Hepatic stellate cell (primary cell): ENCODE measurements at regions not wholly inside any gene's neighbourhood (a gene's known extent, or its start where the extent isn't known, plus 50 kb on each side); places are given as distances from the start of the nearest gene placed in this dataset.
A peak's percentile ranks its signal among the peaks of the same experiment; 100 is the strongest.
"Not testable (repeated sequence)": the region's sequence is repeated elsewhere in the genome, so short reads cannot be mapped to it uniquely, and the experiment has no call there.

Source experiments
- DNase-seq: peaks from one replicate; pipeline ENCODE4 v3.0.0; 2011; ENCODE audit warnings: low spot score

DNA sequence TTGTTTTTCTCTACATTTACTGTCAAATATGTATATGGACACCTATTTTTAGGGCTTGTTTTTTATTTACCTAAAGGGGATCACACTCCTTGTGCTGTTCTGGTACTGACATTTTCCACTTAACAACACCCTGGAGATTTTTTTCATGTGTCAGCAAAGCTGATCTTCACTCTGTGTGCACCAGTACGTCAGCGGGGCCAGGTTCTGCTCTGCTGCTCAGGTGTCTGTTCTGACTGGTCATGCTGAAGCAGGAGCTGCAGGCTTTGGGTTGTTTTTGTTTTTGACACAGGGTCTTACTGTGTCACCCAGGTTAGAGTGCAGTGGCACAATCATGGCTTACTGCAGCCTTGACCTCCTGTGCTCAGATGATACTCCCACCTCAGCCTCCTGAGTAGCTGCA, 81.9 kb upstream of the CCND2 start:
- no peak for DNase-seq

- DNase-seq: no peak
These were observed 82.4 kb upstream of the CCND2 start for GRCh38 chr12:4191149-4191548.

- no peak for DNase-seq
These were observed 83.0 kb upstream of the CCND2 start for GRCh38 chr12:4190366-4191063.

DNA sequence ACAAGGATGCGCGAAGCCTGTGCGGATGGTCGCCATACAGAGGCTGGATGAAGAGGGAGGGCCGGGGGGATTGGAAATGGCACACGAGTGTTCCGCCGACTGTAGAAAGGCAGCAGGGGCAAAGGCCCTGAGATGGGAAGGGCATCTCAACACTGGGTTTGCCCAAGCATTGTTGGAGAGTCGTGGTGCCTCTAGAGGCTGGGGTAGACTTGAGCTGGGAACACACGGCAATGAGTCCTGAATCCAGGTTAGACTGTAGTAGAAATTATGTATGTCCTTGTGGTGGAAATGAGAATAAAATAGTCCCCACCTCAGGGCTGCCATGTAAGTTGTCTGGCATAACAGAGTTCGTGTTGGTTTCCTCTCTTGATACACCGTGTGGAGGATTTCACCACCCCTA, 83.8 kb upstream of the CCND2 start:
- DNase-seq: no peak

DNA sequence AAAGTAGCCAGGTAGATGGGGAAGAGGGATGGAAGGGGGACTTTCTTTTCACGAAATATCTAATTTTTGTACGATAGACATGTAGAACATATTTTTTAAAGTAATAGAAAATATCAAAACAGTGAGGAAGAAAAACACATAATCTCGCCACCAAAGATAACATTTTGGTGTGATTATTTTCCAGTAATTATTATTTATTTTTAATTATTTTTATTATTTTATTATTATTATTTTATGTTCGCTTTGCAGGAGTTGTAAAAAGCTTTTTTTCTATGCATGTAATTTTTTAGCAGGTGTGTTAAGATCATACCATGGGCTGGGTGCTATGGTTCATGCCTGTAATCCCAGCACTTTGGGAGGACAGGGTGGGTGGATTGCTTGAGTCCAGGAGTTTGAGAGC, 85.6 kb upstream of the CCND2 start:
- no peak for DNase-seq

- DNase-seq: not testable (repeated sequence)
These were observed 86.2 kb upstream of the CCND2 start for GRCh38 chr12:4187315-4187714.

DNA sequence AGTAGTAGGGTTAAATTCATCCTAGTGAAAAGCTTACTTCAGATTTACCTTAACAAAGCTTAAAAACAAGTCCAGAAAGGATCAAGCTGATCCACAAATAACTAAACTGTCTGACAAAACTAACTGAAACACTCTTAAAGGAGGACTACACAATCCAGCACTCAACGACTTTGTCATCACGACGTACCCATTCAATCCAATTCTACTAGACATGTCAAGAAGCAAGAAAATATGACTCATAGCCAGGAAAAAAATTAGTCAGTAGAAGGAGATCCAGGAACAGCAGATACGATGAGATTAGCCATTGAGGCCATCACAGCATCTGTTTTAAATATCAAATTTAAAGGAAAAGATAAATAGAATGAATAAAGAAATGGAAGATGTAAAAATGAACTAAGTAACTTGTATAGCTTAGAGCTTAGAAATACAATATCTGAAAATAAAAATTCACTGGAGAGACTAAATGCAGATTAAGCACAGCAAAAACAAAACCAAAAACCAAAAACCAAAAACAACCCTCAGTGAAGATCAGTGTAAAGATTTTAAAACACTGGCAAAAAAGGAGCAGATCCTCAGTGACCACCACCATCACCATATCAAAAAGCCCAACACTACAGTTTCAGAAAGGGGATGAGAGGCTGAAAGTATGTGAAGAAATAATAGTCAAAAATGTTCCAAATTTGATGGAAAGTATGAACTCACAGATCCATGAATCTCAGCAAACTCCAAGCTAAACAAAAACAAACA, 95.0 kb upstream of the CCND2 start:
- no peak for DNase-seq

DNA sequence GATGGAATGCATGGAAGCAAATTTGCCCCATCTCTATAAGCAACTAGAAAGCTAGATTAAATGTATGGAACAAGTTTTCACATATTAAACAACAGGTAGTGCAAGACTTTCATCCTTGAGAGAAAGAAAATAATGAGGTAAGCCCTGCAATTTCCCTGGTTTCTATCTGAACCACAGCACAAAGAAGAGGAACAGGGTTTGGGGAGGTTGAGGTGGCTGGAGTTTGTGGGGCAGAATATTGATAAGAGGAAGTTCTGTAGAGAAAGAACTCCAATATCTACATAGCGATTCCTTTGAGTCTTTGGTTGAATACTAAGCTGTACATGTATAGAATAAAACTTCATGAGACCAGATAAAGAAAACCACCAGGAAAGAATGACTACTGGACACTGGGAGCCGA, 96.3 kb upstream of the CCND2 start:
- DNase-seq: no peak

DNA sequence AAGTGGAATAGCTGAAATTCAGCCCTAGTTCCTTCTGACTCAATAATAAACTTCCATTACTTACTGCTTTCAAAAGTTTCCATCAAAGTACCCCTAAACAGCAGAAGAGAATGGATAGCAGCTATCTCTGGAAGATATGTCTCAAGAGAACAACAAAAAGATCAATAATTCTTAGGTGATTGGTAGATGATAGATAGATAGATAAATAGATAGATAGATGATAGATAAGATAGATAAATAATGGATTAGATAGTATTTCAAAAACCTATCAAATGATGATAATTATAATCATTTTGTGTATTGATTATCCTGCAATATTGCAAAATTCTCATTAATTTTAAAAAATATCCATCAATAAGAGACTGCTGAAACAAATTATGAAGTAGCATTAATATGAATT, 97.4 kb upstream of the CCND2 start:
- DNase-seq: no peak

- no peak for DNase-seq
These were observed 99.1 kb upstream of the CCND2 start for GRCh38 chr12:4174417-4174816.

- peak; percentile 23 for DNase-seq
These were observed 100.6 kb upstream of the CCND2 start for GRCh38 chr12:4172999-4173398.

- DNase-seq: no peak
These were observed 101.8 kb upstream of the CCND2 start for GRCh38 chr12:4171742-4172141.

- no peak for DNase-seq
These were observed 103.6 kb upstream of the CCND2 start for GRCh38 chr12:4169959-4170358.

DNA sequence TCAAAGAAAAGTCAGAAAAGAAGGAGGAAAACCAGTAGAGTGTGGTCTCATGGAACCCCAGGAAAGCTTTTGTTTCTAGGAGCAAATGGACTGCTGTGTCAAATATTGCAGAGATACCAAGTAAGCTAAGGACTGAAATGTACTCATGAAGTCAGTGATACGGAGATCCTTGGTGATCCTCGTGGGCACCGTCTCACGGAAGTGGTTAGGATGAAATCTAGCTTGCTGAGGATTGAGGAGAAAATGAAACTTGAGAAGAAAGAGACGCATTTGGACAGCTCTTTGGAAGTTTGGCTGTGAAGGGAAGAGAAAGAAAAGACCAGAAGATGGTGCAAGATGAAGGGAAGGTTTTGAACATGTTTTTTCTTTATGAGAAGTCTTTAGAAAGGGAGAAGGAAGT, 104.0 kb upstream of the CCND2 start:
- DNase-seq: no peak

- DNase-seq: no peak
These were observed 105.5 kb upstream of the CCND2 start for GRCh38 chr12:4168036-4168435.

- DNase-seq: peak; percentile 45
These were observed 108.7 kb upstream of the CCND2 start for GRCh38 chr12:4164559-4165558.

- no peak for DNase-seq
These were observed 109.4 kb upstream of the CCND2 start for GRCh38 chr12:4164188-4164558.

- DNase-seq: no peak
These were observed 111.8 kb upstream of the CCND2 start for GRCh38 chr12:4161718-4162117.

- no peak for DNase-seq
These were observed 113.1 kb upstream of the CCND2 start for GRCh38 chr12:4160314-4161040.

GRCh38 chr12:4159851-4160250, 113.7 kb upstream of the CCND2 start:
- no peak for DNase-seq

DNA sequence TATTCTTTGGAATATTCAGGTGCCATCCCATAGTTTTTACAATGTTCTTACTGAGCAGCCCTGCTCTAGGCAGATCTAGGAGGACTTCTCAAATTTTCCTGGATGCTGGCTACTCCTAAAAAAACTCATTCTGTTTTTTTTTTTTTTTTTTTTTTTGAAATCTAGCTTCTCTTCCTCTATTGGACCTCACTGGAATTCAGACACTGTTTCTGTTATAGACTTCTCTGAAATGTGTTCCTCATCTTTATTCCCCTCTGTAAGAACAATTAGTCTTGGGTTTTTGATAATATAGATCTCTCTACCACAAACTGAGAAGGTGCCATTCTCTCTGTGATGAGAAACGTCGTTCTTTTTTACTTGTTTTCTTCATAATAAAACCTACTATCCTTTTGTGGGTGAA, 115.3 kb upstream of the CCND2 start:
- no peak for DNase-seq

DNA sequence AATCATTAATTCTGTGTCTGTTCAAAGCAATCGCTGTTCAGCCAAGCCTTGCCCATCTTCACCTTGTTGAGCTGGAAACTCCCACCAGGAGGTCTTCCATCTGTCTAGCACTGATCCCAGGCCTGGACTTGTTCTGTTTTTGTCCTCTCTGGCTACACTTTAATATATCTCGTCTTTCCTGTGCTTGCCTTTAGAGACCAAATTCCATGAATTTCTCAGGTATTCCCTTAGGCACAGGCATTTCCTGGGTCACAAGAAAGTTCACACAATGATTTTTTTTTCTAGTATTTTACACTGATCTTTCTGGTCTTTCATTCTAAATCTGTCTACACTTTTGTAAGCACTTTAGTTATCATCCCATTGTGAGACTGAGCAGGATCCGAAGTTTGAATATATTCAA, 116.4 kb upstream of the CCND2 start:
- DNase-seq: no peak
